Glomerular endothelial cell (primary cell): ENCODE measurements at regions not wholly inside any gene's neighbourhood (a gene's known extent, or its start where the extent isn't known, plus 50 kb on each side); places are given as distances from the start of the nearest gene placed in this dataset.

Source experiments
- DNase-seq: peaks from one replicate; pipeline ENCODE4 v3.0.0-alpha.2; 2011; ENCODE audit warnings: low read depth, low spot score; ENCODE audit errors: extremely low read depth

DNA sequence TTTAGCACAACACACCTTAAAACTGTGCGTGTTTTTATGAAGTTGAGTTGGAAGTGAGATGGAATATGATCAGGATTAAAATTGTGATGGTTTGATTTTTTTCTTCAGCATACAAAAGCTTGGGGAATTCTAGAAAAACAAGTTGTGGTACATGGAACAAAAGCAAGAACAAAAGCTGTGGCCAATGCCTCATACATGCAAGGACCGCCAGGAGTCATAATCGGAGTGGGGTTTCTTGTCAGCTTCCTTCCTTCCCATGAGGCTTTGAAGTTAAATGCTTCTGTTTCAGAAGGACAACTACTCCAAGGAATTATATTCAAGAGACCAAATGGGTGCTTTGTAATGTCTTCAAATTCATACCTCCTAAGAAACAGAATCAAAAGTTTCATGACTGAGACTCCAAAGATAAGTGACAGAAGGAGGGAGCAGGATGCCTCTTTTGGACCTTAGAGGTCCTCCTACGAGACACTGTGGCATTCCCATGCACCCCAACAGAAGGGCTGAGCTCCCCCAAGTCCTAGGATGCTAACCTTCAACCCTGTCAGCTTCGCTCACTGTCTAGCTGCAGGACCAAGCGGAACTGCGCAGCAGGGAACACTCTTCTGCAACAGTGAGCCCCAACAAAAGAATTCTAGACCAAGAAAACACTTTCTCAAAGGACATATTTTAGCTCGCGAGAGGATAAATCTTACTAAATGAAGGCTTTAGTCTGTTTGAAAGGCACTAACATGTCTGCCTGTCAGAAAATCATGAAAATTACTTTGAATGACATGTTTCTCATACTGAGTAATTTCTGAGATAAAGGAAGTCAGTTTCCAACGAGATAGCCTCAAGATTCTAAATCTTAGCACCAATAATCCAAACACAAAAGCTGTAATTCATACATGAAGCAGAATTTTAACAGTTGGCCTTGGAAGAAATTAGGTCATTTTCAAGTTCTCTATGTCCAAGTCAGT, 108.5 kb upstream of the NHSL1 start:
- DNase-seq, result no peak

DNA sequence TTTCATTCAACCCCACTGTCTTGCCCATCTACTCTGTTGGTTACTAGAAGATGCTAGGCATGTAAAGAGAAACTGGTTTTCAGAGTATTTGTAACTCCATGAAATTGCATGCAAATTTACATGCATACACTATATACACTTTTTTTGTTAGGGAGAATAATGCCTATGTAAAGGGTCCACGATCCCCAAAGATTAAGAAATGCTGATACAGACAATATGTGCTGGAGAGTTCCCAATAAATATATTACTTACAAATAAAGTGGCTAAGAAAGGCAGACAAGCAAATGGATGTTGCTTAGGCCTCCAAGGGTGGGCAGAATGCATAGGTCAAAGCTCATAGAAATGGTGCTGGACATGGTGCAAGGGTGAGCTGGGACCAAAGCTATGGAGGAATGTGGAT, 109.6 kb upstream of the NHSL1 start:
- DNase-seq, result no peak

DNA sequence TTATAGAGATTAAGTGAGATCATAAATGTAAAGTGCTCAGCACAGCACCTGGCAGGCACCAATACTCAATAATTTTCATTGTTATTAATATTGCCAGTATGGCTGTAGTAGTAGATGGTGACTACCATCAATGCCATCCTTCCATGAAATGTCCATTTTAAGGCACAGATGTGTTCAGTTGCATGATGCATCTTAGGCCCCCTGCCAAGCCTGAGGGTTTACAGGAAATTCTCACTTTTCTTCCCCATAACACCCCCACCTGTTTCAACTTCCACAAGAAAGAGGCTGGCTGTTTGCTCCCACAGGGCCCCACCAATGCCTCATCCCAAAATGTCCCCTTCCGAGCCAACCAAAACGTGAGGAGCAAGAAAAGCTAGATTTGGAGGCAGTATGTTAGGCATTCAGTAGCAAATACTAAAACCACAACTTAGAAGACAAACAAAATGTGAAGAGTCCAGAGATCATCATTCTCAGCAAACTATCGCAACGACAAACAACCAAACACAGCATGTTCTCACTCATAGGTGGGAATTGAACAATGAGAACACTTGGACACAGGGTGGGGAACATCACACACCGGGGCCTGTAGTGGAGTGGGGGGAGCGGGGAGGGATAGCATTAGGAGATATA, 110.6 kb upstream of the NHSL1 start:
- DNase-seq, result no peak

- DNase-seq, result no peak
Observed at GRCh38 chr6:138610816-138611215, 111.5 kb upstream of the NHSL1 start.

- DNase-seq, result no peak
Observed at GRCh38 chr6:138614151-138614550, 114.9 kb upstream of the NHSL1 start.

DNA sequence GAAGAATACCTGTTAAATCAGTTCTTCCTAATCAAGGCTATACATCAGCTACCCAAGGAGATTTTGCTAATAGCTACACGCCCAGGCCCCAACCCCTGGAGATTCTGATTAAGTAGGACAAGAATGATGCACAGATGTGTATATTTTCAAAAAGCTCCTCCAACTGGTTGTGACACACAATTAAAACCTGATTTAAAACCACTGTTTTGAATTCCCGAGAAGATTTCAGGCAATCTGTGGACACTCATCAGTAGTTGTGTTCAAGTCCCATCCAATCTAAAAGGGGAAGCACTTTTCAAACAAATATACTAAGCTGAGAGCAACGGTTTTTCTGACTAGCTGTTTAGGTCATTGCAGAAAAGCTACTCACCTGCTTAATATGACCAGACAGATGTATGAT, 118.9 kb upstream of the NHSL1 start:
- DNase-seq, result no peak

DNA sequence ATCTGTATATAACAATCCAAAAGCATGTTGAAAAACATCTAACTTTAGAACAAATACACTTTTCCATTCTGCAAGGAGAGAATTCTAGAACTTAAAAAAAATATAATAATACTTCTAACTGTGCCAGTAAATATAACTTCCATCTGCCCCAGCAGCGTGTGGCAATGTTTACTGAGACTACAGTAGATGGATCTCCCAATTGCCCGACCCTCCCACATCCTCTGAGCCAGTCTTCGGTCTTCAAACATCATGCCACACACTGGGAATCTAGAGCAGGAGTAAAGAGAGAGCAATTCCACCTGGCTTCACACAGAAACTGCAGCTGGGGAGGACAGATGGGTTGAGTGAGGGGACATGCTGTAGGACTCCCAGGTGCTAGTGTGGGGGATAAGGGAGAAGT, 121.3 kb upstream of the NHSL1 start:
- no peak for DNase-seq

DNA sequence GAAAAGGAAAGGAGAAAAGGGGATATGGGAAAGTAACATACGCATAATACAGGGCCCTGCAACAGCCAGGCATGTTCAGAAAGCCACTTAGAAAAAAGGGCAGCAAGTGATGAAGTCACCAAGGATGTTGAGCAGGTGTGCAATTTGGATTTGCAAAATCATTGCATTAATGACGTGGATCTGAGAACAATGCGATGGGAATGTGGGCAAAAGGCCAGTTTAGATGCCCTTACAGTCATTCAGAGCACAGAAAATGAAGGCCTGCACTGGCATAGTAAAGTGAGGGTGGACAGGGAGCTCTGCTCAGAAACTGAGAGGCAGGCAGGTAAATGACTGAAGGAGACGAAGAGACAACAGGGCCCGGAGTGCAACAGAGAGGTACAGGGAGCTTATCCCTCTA, 123.7 kb upstream of the NHSL1 start:
- DNase-seq, result no peak

DNA sequence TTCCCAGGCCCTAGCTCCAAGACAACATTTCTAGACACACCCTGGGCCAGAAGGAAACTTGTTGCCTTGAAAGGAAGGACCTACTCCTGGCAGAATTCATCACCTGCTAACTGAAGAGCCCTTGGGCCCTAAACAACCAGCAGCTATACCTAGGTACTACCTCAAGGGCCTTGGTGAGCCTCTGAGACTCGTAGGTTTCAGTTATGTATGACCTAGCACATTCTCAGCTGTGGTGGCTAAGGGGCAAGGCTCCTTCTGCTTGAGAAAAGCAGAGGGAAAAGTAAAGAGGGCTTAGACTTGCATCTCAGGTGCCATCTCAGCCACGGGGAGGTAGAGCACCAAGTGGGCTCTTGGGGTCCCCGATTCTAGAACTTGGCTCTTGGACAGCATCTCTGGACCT, 132.3 kb upstream of the NHSL1 start:
- no peak for DNase-seq

GRCh38 chr6:138637822-138638221, 135.7 kb upstream of the CCDC28A start:
- no peak for DNase-seq

- no peak for DNase-seq
Observed at GRCh38 chr6:138638604-138639003, 135.0 kb upstream of the CCDC28A start.

- DNase-seq, result no peak
Observed at GRCh38 chr6:138640028-138640427, 133.5 kb upstream of the CCDC28A start.

GRCh38 chr6:138643210-138643609, 130.4 kb upstream of the CCDC28A start:
- DNase-seq, result no peak

DNA sequence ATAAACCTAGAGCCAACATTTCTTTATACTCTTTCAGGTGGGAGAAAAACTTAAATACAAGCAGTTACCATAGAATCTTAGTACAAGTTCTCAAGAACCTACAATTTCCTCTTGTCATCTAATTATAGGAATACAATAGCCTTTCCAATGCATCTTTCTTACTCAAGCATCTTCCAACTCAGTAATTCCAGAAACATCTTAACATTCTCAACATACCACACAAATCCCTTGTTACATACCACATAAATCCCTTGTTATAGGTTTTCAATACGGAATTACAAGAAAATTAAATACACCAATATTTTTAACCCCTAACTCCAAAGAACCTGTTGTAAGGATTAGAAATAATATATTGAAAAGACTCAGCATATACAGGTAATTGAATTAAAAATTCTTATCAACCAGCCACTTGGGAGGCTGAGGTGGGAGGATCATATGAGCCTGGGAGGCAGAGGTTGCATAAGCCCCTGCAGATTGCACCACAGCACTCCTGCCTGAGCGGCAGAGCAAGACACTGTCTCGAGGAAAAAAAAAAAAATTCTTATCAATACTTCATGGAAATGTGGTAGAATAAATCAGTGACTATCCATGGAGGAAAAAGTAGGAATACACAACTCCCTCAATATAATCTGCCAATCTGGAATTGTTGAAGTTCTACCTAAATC, 127.5 kb upstream of the CCDC28A start:
- no peak for DNase-seq

GRCh38 chr6:138647006-138647405, 126.6 kb upstream of the CCDC28A start:
- DNase-seq, result peak; percentile 34

DNA sequence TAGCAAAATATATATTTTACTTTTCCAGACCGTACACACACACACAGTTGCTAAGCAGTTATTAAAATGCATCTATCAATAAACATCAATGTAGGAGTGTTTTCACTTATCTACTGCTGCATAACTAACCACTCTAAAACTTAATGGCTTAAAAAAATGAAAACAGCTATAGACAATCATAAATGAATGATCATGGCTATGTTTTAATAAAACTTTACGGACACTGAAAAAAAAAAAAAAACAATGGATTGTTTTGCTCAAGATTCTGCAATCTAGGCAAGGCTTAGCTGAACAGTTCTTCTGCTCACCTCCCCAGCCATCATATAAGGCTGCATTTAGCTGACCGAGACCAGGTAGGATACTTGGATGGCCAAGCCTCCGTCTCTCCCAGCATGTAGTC, 125.4 kb upstream of the CCDC28A start:
- no peak for DNase-seq

GRCh38 chr6:138651491-138651890, 122.1 kb upstream of the CCDC28A start:
- no peak for DNase-seq

- no peak for DNase-seq
Observed at GRCh38 chr6:138652824-138653223, 120.7 kb upstream of the CCDC28A start.

DNA sequence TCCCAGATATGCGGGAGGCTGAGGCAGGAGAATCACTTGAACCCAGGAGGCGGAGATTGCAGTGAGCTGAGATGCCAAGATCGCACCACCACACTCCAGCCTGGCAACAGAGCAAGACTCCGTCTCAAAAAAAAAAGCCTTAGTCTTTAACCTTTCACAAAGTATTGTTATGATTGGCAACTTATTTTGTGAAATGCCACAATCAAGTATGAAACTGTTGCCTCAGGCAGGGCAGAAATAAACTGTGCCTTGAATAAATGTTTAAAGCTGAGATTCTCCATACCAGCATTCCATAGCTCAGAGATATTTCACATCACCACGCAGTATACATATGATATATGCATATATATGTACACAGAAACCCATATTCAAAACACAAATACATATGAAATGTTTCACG, 120.1 kb upstream of the CCDC28A start:
- DNase-seq, result no peak

- peak; percentile 31 for DNase-seq
Observed at GRCh38 chr6:138654715-138655634, 118.6 kb upstream of the CCDC28A start.

GRCh38 chr6:138655828-138656227, 117.7 kb upstream of the CCDC28A start:
- DNase-seq, result no peak
